CD4-positive, alpha-beta T cell treated with Interleukin-15 for 4 hours (primary cell): ENCODE measurements at regions not wholly inside any gene's neighbourhood (a gene's known extent, or its start where the extent isn't known, plus 50 kb on each side); places are given as distances from the start of the nearest gene placed in this dataset.

Experiments
- DNase-seq: peaks from one replicate; pipeline ENCODE4 v3.0.0-alpha.2; 2020; ENCODE audit warnings: low spot score

DNA sequence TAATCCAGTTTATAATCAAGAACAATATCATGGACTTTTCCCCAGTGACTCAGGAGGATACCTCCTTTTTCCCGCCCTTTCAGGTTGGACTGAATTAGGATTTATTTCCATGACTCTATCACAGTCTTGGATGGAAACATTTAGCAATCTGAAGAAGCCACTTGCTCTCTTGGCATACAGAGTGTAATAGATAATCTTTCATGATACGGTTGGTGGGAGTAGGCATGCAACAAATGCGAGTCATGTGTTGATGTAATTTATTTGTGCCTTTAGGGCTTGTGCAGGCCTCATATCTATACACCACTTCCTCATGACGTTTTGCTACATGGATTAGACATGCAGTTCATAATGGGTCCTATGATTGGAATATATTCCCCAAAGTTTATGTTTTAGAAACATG lies 54.2 kb upstream of the MCTP2 start:
- no peak for DNase-seq

DNA sequence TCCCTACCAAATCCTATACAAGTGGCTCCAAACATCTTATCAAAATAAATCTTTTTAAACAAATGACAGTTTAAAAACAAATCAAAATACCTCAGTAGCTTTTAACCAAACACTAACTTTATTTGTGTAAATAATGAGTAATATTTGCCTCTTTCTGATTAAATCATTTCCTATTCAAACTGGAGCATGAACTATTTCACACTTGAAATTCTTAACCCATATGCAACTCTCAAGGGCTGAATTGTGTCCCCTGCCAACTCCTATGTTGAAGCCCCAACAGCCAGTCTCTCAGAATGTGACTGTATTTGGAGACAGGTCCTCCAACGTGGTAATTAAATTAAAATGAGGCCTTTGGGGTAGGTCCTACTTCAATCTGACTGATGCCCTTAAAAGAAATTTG lies 55.9 kb upstream of the MCTP2 start:
- no peak for DNase-seq

DNA sequence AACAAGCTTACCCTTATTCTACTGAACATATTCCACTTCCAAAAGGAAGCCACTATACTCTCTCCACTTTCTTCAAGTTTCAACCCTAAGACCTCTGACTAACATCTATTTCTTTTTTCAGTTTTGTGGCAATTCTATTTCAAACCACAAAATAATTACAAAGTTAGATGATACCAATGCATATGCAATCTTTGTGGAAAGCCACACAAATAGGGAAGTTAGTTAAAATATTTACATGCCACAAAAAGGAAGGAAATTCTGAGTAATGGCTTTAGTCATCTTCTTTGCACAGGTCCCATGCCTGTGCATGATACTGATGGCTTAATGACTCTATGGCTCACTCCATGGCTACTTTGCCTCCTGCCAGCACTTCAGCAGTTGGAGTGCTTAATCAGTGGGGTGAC lies 57.0 kb upstream of the MCTP2 start:
- DNase-seq = peak; percentile 6

DNA sequence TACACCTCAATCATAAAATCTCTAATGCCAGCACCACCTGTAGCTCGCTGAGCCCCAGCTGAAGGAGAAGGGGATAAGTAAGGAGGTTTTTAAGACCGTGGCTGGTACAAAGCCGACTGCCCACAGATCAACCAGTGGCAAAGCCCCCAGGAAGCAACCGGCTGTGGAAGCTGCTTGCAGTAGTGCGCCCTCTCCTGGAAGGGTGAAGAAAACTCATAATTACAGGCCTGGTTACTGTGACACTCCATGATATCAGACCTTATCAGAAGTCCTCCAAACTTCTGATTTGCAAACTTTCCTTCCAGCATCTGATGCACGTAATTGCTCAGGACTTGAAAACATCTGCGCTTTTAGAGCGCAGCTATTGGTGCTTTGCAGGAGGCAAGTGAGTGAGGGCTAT lies 63.1 kb upstream of the MCTP2 start:
- no peak for DNase-seq

DNA sequence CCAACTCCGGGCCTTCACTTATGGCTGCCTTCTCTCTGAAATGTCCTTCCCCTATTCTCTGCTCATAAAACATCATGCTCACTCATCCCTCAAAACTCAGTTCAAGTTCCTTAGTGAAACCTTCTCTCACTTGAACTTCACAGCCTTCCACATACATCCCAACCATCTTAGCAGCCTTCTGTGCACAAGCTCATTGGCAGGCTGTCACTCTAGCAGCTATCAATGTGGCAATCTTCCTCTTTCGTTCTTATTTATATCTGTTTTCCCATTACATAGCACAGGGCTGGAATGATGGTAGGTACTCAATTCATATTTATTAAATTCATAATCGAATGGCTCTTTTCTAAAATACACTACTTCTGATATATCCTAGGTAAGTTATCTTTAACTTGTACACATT lies 66.4 kb upstream of the MCTP2 start:
- DNase-seq = no peak

DNA sequence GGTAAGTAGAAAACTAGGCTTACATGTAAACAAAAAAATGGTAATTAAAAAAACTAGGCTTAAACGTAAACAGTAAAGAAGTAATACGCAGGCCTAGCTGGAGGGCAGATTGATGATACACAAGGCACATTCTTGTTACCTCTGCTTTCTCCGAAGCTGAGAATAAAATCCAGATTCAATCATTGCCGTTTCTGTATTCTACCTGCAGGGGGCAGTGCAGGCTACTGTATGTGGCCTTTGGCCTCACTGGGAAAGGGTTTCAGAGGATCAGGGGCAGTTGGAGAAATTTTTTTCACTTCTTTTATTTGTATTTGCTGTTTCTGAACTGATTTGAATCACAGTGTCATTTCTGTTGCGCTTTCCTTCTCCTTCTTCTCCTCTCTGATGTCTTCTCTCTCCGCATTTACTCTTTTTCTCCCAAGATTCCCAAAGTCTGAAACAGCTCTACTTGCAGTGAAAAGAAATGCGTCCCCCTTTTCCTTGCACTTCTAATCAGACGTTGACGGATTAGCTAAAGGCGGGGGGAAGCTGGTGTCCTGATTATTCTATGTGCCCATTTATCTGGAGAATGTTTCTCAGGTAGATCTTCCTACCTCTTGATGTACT lies 67.1 kb upstream of the MCTP2 start:
- peak; percentile 64 for DNase-seq

DNA sequence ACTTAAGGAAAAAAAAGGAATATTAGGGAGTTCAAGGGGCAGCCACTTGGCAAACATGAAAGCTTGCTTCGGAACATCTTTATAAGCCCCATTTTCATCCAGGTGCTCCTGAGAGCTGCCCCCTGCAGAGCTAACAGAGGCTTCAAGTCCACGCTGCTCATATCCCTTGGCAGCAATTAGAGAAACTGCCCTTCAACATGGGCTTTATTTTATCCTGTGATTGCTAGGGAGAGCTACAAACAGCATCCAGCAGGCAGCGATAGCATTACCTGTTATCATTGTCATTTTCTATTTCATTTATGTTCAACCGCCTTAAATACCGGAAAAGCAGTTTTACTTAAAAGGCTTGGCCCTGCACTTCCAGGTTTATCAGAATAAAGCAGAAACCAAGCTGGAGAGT lies 68.4 kb upstream of the MCTP2 start:
- DNase-seq = no peak

DNA sequence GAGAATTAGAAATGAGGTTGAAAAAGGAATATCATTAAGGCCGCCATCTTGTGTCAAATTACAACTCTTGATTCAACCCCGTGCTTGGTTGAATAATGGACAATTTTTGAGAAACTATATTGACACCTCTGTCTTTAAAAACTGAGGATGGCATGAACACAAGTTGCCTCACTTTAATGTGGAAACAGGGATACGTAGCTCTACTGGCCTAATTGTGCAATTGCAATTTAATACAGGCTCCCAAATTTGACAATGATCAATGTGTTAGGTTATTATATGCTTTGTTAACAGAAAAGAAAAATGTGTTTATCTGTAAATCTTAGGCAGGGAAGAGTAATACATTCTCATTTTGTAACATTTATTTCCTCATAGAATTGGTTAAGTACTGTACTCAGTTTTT lies 77.1 kb upstream of the MCTP2 start:
- DNase-seq = no peak

DNA sequence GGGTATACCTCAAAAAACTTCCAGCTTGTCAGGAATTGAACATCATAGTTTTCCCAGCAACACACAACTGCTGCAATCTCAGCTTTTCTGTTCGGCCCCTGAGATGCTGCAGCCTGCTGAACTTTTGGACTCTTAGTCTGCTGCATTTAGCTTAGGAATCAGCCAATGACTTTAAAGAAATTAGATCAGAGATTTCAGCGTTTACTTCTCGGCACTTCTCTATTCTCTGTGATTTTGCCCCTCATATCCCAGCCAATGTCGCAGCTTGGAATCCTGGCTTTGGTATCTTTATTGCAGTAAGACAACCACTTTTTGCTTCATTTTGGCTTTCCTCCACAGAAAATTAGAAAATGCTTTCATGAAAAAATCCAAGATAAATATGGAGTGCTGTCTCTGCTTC lies 86.3 kb upstream of the MCTP2 start:
- DNase-seq = no peak

DNA sequence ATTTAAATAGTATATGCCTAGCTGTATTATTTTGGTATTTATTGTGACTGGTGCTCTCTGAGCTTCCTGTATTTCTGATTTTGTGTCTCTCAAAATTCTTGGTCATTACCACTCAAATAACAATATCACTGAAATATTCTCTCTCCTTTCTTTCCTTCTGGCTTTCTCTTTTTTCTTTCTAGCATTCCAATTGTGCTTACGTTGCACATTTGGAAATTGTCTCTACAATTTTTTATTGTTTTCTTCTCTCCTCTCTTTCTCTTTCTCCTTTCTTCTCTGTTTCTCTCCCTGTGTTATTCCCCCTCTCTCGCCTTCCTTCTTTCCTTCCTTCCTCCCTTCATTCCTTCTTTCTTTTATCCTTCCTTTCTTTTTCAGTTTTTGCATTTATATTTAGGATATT lies 89.6 kb upstream of the MCTP2 start:
- DNase-seq = no peak

DNA sequence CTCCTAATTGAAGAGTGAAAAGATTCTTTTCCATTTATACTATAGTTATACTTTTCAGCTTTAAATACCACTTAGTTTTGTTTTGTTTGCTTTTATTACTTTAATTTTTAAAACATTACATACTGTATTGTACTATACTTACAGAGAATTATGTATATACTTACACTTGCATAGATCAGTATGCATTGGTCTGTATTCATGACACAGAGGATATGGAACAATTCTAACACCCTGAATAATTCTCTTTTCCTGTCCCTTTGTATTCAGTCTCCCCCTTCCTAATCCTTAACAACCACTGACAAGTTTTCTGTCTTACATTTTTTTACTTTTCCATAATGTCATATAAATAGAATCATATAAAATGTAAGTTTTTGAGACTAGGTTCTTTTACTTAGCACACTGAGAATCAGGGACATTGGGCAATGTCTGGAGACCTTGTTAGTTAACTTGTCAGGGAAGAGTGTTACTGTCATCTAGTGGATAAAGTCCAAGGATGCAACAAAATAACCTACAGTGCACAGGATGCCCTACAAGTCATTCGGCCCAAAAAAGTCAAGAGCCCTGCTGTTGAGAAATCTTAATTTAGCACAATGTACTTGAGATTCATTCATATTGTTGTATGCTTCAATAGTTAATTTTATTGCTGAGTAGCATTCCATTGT lies 95.7 kb upstream of the MCTP2 start:
- DNase-seq = no peak

DNA sequence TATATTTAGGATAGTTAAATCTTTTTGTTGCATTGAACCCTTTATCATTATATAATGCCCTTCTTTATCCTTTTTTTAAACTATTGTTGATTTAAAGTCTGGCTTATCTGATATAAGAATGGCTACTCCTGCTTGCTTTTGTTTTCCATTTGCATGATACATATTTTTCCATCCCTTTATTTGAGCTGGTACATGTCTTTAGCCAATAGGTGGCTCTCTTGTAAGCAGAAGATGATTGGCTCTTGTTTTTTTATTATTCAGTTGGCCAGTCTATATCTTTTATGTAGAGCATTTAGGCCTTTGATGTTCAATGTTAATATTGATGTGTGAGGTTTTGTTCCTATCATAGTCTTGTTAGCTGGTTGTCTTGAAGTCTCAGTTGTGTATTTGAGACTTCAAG lies 99.5 kb upstream of the MCTP2 start:
- DNase-seq = no peak

DNA sequence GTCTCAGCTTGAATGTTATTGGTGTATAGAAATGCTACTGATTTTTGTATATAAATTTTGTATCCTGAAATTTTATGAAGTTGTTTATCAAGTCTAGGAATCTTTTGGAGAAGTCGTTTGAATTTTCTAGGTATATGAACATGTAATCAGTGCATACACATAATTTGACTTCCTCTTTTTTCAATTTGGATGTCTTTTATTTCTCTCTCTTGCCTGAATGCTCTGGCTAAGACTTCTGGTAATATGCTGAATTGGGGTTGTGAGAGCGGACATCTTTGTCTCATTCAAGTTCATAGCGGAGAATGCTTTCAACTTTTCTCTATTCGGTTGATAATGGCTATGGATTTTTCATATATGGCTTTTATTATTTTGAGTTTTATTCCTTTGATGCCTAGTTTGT lies 100.9 kb upstream of the MCTP2 start:
- DNase-seq = no peak

DNA sequence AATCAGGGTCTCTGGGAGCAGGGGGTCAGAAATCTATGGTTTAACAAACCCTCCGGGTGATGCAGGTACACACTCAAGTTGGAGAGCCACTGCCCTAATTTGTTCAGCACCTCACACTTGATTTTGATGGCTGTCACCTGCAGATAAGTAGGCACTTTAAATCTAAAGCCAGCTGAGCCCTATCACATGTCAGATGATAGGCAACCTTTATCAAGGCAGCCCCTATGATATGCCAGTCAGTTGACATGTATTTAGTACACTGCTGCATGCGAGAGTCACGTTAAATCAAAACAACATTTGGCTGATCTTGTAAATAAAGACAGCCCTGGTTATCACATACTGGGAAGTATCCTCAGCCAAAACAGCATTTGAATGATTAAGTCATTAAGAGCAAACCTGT lies 104.4 kb upstream of the MCTP2 start:
- no peak for DNase-seq

DNA sequence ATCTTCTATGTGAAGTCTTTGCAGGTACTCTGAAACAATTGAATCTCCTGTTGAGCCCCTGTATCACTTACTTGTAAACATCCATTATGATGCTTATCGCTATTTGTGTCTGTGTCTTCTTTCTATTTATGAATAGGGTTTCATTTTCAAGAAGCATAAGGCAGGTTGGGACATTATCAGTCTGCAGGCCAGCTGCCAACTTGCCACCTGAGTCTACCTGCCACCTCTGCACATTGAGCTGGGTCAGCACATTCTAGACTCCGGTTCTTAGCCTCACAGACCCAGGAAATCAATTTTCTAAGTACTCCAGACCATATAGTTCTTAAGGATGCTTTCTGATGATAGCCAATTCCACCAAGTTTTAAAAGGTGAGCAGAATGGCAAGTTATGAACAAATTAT lies 105.7 kb upstream of the MCTP2 start:
- no peak for DNase-seq

DNA sequence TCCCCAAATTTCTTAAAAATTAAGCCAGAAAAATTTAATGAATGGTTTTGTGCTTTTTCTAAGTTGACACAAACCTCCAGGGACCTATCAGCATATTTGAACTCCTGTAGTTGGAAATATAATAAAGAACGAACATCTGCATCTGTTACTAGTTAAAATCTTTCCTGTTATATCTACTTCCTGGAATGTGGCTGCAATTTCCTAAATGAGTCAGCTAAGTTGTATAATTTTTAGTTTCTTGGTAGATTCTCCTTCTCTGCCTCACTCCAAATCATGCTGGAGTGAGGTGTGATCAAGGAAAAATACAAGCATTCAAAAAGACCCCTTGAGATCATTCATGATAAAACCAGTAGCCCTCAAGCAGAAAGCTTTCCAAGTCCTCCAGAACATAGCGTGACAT lies 106.2 kb upstream of the MCTP2 start:
- no peak for DNase-seq

DNA sequence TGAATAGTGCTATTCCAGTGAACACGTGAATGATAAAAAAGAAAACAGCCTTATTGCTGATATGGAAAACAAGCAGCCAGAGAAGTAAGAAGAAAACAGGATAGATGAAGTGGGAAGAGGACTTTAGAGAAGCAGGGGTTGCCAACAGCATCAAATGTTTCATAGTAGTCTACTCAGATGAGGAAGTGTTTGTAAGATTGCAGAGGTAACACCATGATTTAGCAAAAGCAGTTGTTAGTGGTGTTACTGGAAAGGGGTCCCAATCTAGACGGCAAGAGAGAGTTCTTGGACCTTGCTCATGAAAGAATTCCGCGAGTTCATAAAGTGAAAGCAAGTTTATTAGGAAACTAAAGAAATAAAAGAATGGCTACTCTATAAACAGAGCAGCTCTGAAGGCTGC lies 108.8 kb upstream of the MCTP2 start:
- no peak for DNase-seq

DNA sequence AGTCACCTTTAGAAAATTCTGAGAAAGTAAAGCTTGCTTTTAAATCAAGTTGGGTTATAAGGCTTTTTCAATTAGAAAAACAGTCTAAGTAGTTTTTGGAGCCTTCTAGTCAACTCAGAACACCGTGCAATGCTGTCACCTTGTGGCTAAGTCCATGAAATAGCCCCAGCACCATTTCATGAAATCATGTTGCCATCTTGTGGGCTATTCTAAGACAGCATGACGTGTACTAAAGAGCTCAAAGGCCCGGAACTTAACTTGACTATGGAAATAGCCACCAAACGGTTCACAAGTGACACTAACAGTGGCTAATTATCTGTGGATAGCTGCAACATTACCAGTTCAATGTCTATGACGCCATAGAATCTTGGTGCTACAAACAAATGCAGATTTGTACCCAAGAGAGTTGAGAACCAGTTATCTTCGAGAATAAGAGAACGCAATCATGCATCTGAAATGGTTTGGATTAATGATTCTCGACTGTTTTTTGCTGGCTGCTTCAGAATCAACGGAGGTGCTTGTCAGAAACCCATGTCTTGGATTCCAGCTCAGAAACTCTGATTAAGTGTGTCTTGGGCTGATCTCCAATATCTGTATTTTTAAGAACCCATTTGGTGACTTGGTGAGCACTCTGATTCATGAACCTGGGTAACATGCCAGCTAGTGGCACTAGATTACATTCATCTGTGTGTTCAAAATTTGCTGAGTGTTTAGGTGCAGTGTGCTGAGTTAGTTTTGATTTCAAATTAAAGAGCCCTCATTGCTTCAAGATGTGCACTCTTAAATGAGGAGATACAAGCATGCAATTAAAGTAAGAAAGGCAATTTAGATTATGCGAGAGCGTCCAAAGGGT lies 111.2 kb upstream of the MCTP2 start:
- peak; percentile 56 for DNase-seq

DNA sequence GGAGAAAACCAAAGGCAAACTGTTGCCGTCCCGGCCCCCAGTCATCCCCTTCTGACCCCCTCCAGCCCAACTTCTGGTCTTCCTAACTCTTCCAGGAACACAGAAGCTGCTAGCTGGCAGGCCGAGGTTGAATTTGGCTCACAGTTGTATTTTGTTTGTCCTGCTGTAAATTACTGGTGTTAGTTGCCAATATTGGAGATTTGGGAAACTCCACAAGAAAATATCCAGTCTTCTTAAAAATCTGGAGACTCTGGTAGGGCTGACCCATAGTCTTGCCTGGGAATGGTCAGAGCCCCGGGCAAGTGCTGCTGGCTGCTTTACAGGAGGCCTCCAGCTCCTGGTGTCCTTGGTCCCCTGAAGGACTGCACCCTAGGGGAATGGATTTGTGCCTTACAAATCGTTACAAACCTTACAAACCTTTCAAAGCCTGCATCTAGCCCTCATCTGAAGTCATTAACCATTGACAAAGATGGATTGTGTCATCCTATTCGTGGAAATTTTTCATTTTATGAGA lies 112.0 kb upstream of the MCTP2 start:
- no peak for DNase-seq

DNA sequence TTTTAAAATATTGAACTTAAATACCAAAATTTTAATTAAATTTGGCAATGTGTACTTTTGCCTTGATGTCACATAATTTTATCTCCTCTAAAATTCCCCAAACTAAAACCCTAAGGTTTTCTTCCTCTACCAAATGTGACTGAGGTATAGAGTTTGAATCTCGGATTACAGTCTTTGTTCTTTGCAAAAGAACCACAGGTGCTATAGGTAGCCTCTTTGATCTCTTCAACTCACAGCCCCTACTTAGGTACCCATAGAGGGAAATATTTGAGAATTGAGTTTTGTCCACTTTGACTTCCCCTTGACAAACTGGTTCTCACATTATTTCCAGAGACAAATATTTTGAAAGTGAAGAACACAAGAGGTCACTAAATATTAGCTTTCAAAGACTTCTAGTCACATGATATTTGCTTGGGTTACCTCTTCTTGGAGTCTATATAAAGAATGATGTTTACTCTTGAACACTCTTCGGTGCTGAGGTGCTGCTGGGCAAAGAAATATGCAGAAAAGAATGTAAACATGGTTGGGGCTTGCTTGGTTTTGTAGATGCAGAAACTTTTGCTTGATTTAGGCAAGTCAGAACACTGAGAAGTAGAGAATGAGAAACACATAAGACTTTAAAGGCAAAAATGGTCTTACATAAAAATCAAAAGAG lies 120.8 kb upstream of the MCTP2 start:
- DNase-seq = no peak

DNA sequence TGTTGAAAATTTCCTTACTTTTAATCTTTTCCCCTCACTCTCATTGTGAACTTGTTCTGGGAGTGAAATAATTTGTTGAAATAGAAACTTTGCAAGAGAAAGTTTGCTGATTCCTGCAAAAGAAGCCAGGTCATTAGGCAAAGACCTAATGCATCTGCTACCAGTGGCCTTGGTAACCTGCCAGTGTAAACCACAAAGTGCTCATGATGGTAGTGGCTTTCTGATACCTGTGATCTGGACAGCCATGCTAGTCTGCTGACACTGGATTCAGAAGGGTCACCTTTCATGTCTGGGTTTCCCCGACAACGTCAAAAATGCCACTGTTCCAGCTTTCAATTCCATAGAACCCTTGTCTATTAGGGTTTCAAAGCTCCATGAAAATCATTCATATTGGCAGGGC lies 123.7 kb upstream of the MCTP2 start:
- DNase-seq = no peak

DNA sequence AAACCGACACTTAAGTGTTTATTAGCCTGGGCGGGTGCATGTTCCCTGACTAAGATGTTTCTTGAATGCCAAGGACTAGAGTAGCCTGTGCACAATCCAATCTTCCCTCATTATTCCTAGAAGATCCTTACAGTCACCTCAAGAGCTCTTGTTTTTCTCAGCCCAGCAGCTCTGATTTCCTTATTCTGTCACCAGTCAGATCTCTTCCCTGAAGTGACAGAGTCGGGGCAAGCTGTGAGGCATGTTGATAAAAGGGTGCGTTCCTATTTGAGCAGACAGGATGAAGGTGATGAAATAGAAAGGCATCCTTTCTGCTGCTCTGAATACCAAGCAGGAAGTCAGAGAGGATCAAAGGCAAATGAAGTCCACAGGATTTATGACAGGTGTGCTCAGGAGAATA lies 125.6 kb upstream of the MCTP2 start:
- DNase-seq = no peak

DNA sequence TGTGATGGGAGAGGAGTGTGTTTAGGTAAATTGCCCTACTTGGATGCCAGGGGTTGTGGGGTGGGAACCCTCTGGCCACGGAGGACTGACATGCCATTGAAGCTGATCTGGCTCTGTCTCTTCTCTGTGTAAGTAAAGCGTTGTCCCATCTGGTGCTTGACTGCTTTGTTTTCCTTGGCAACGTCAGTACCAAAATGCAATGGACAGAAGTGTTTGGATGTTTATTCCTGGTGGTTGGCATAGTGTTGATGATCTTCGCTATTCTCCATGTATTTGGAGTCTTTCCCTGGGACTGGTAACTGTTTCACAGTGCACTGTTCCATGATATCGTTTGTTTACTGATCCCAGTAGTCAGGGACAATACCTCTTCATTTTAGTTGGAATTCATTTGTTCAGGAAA lies 130.5 kb upstream of the MCTP2 start:
- no peak for DNase-seq
